Activated naive CD8-positive, alpha-beta T cell treated with anti-CD3 and anti-CD28 coated beads, Interleukin-2, amount 50 U/mL, for 24 hours (primary cell): ENCODE measurements at regions not wholly inside any gene's neighbourhood (a gene's known extent, or its start where the extent isn't known, plus 50 kb on each side); places are given as distances from the start of the nearest gene placed in this dataset.
"Not testable (repeated sequence)": the region's sequence is repeated elsewhere in the genome, so short reads cannot be mapped to it uniquely, and the experiment has no call there.

Experiments
- ATAC-seq: fragments of 150-1000 bp; cut with Tn5 transposase; one replicate; pipeline ENCODE4 v1.10.0; 2021
- DNase-seq: peaks from one replicate; pipeline ENCODE4 v3.0.0; 2021
- H3K27ac Mint-ChIP-seq: one replicate; pipeline ENCODE4 v1.8.0; 2021; ENCODE audit warnings: mild to moderate bottlenecking, mixed read lengths
- H3K27me3 Mint-ChIP-seq: one replicate; pipeline ENCODE4 v1.8.0; 2021; ENCODE audit warnings: mixed read lengths
- H3K36me3 Mint-ChIP-seq: one replicate; pipeline ENCODE4 v1.8.0; 2021; ENCODE audit warnings: low read depth, mixed read lengths
- H3K4me1 Mint-ChIP-seq: one replicate; pipeline ENCODE4 v1.8.0; 2021; ENCODE audit warnings: mixed read lengths
- H3K4me3 Mint-ChIP-seq: one replicate; pipeline ENCODE4 v1.8.0; 2021; ENCODE audit warnings: mild to moderate bottlenecking, moderate library complexity, mixed read lengths
- H3K9me3 Mint-ChIP-seq: one replicate; pipeline ENCODE4 v1.8.0; 2021; ENCODE audit warnings: mixed read lengths

DNA sequence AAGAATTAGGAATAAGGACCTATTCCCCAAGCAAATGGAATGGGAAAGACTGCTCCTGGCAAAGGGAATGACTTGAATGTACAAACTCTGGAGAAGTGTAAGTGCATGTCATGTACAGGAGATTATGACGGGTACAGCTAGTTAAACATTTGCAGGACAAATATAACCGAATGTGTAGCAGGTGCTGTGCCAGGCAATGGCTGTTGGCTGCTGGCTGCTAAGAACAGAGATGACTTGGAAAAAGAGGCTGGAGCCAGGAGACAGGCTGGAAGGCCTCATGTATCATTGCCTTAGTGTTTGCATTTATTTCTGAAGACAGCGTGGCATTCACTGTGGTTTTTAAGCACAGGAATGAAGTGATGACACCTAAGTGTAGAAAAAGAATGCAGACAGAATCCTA, 136.8 kb downstream of the TTC8 start:
- DNase-seq: no peak
- H3K27ac Mint-ChIP-seq: no peak overlapping the region
- ATAC-seq: no peak
- H3K27me3 Mint-ChIP-seq: peaks cover 11% of the 10 kb centered on the region
- H3K9me3 Mint-ChIP-seq: no peaks in the 10 kb centered on the region
- H3K4me1 Mint-ChIP-seq: no peaks in the 10 kb centered on the region
- no peak overlapping the region for H3K4me3 Mint-ChIP-seq
- H3K36me3 Mint-ChIP-seq: no peaks in the 10 kb centered on the region

DNA sequence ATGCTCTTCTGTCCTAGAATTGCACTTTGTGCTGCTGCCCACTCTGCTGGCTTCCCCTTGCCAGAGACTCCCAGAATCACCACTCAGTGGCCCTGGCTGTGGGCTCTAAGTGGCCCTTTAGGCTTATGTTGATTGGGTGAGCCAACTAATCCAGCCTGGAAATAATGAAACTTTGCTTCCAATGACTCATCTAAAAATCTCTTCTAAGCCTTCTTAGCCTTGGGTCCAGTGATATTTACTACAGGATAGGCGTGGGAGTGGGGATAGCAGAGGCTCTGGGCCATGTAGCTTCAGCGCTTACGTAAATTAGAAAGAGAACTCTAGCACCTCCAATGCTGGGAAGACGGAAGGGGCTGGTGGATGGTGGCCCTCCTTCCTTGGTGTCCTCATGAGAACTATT, 137.9 kb downstream of the TTC8 start:
- peaks cover 10% of the 10 kb centered on the region for H3K27me3 Mint-ChIP-seq
- H3K4me3 Mint-ChIP-seq: no peak overlapping the region
- no peaks in the 10 kb centered on the region for H3K9me3 Mint-ChIP-seq
- no peak overlapping the region for H3K27ac Mint-ChIP-seq
- DNase-seq: no peak
- no peaks in the 10 kb centered on the region for H3K4me1 Mint-ChIP-seq
- ATAC-seq: no peak
- no peaks in the 10 kb centered on the region for H3K36me3 Mint-ChIP-seq

DNA sequence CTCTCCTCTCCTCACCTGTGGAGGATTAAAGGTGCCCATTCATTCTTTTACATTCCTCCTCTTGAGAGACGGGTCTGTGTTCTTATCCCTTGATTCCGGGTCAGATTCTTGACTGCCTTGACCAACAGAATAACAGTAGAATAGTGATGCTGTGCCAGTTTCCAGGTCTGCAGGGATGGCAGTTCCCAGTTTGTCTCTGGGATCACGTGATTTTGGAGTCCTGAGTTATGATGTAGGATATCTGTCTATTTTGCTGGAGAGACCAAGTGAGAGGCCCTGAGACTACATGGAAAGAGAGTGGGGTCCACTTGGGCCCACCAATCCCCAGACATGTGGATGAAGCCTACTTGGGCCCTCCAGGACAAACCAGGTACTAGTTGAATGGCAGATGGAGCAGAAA, 142.8 kb downstream of the TTC8 start:
- no peaks in the 10 kb centered on the region for H3K36me3 Mint-ChIP-seq
- no peaks in the 10 kb centered on the region for H3K9me3 Mint-ChIP-seq
- H3K27ac Mint-ChIP-seq: no peak overlapping the region
- ATAC-seq (no peak), DNase-seq (no peak)
- H3K4me1 Mint-ChIP-seq: no peaks in the 10 kb centered on the region
- peaks cover 12% of the 10 kb centered on the region for H3K27me3 Mint-ChIP-seq
- no peak overlapping the region for H3K4me3 Mint-ChIP-seq

DNA sequence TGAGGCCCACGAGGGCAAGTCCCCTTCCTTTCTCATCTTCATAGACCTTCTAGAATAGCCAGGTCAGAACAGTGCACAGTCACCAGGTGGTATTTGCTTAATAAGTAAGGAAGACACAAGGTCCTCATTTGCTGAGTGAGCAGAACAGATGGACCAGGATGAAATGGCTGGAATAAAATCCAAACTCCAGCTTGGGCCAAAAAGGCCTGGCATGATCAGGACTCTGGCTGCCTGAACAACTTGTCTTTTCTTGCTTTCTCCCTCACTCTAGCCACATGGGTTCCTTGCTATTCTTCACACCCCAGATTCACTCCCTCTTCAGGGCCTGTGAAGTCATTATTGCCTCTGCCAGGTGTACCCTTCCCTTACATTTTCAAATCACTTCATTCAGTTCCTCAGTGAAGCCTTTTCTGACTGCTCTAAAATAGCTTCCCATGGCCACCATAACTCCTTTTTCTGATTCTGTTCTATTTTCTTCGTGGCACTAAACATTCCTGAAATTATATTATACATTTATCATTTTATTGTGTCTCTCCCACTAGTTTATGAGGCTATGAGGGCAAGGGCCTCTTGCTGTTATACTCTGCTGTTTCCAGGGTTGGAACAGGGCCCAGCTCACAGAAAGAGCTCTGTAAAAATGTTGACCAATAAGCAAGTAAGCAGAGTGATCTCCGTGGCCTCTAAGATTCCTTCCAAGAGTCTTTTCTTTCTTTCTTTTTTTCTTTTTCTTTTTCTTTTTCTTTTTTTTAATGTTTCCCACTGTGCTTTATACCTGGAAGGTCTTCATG, 150.8 kb downstream of the TTC8 start:
- Mint-ChIP-seq H3K4me1 (no peaks in the 10 kb centered on the region), H3K36me3 (peaks cover 3% of the 10 kb centered on the region), H3K27me3 (peaks cover 29% of the 10 kb centered on the region), H3K9me3 (peaks cover 5% of the 10 kb centered on the region), H3K27ac (no peak overlapping the region), H3K4me3 (no peak overlapping the region)
- ATAC-seq: no peak
- no peak for DNase-seq

DNA sequence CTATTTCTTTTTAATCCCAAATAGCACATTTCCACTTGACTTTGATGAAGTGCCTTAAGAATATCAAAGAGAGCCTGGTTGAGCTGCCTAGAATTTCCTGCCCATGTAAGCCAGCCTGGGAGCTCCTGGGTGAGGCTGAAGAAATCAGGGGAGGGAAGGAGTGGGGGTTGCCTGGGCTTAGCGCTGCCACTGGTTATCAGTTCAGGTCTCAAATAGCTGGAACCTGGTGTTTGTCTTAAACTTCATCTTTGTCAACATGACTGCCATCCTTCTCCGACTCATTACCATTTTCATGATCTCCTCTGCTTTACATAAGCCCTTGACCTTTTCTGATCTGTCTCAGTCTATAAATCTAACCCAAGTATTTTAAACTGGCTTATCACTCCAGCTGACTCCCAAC, 151.5 kb downstream of the TTC8 start:
- peaks cover 32% of the 10 kb centered on the region for H3K27me3 Mint-ChIP-seq
- peaks cover 5% of the 10 kb centered on the region for H3K9me3 Mint-ChIP-seq
- no peak for ATAC-seq
- no peaks in the 10 kb centered on the region for H3K4me1 Mint-ChIP-seq
- no peak for DNase-seq
- H3K36me3 Mint-ChIP-seq: peaks cover 3% of the 10 kb centered on the region
- no peak overlapping the region for H3K27ac Mint-ChIP-seq
- no peak overlapping the region for H3K4me3 Mint-ChIP-seq

DNA sequence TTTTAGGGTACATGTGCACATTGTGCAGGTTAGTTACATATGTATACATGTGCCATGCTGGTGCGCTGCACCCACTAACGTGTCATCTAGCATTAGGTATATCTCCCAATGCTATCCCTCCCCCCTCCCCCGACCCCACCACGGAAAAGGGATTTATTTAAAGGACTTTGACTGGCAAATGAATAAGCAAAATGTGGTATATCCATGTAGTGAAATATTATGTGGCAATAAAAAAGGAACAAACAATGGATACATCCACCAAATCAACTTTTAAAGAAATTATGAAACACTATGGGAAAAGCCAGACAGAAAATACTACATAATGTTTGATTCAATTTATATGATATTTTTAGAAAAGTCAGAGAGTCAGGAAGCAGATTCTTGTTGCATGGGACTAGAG, 156.5 kb downstream of the TTC8 start:
- H3K27me3 Mint-ChIP-seq: peaks cover 35% of the 10 kb centered on the region
- not testable (repeated sequence) for H3K4me1 Mint-ChIP-seq, H3K27ac Mint-ChIP-seq, H3K9me3 Mint-ChIP-seq, H3K36me3 Mint-ChIP-seq, ATAC-seq, DNase-seq, H3K4me3 Mint-ChIP-seq

DNA sequence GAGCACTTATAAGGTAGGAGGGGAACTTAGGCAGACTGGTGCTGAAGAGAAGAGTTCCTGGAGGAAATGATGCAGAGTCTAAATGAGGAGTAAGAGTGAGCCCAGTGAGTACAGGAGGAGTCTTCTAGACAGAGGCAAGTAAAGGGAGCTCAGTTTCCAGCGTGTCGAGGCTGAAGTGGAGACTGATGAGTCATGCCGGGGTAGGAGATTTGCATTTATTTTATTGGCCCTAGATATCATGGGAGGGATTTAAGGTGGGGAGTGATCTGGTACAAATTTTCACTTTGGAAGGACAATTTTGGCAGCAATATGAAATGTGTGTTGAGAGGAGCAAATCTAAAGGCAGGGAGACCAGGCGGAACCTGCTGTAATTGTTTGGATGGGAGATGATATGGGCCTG, 157.5 kb downstream of the TTC8 start:
- Mint-ChIP-seq H3K4me3 (no peak overlapping the region), H3K36me3 (peaks cover 3% of the 10 kb centered on the region), H3K4me1 (no peaks in the 10 kb centered on the region), H3K27ac (no peak overlapping the region), H3K27me3 (peaks cover 33% of the 10 kb centered on the region), H3K9me3 (peaks cover 13% of the 10 kb centered on the region)
- DNase-seq: no peak
- ATAC-seq: no peak

DNA sequence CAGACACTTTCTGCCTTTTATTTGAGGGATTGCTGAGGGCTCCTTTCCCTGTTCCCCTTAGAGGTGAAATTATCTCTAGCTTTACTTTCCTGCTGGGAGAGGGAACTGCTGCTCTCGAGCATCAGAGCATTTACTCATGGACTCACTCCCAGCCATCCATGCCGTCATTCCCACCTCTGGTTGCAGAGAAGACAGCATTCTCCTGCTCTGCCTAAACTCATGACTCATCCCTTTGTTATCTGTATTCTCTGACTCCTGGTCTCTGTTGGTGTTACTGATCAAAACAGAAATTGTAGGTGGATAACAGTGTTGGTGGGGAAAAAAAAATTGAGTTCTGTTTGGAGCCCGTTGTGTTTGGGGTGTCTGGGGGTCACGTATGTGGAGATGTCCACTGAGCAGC, 159.3 kb downstream of the TTC8 start:
- no peak for DNase-seq
- no peak overlapping the region for H3K4me3 Mint-ChIP-seq
- H3K4me1 Mint-ChIP-seq: no peaks in the 10 kb centered on the region
- H3K27me3 Mint-ChIP-seq: peaks cover 21% of the 10 kb centered on the region
- H3K9me3 Mint-ChIP-seq: peaks cover 14% of the 10 kb centered on the region
- H3K36me3 Mint-ChIP-seq: no peaks in the 10 kb centered on the region
- H3K27ac Mint-ChIP-seq: no peak overlapping the region
- no peak for ATAC-seq

DNA sequence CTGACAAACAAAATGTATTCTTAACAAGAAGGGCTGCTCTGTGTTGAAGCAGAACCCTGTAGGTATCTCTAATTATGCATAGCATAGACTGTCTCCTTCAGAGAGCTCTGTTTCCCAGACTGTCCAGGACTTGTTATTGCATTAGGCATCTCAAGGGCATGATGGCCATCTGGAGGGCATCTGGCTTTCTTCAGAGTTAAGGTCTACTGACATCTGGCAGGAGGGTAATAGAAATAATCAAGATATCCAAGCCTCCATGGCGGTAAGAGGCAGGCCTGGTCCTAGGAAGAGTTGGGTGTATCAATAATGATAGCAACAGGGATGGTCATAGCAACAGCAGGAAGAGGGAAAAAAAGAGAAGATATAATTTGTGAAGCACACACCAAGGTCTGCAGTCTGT, 161.2 kb downstream of the TTC8 start:
- ATAC-seq: no peak
- Mint-ChIP-seq H3K27ac (no peak overlapping the region), H3K36me3 (no peaks in the 10 kb centered on the region), H3K4me3 (no peak overlapping the region), H3K4me1 (no peaks in the 10 kb centered on the region), H3K27me3 (peaks cover 4% of the 10 kb centered on the region), H3K9me3 (peaks cover 14% of the 10 kb centered on the region)
- DNase-seq: no peak

DNA sequence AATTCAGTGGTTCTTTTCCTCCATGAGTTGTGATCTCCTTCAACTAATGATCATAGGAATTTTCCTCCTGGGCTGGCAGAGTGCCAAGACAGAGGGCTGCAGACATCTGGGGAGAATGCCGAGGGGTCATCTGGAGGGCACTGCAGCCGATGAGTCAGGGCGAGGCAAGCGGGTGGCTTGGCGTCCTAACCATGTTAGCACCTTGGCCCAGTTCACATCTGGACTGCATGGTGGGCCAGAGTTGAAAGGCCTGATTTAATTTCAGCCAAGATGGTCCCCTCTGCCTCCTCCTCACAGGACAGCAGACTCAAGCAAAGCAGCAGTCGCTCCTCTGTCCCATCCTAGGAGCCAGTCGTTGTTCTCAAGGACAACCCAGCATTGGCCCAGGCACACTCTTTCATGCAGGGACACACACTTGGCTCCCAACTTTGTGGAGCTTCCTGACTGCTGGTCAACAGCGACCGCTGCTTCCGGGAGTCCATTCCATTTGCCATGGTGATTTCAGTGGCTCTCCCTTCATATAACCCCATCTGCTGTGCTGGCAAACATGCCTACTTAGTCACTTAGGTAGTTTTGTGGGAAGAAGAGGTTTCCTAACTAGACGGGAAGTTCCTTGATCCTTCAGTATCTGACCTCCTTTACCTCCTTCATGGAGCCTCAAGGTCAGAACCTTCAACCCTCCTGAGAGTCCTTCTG, 161.8 kb downstream of the TTC8 start:
- no peak for DNase-seq
- H3K9me3 Mint-ChIP-seq: peaks cover 10% of the 10 kb centered on the region

DNA sequence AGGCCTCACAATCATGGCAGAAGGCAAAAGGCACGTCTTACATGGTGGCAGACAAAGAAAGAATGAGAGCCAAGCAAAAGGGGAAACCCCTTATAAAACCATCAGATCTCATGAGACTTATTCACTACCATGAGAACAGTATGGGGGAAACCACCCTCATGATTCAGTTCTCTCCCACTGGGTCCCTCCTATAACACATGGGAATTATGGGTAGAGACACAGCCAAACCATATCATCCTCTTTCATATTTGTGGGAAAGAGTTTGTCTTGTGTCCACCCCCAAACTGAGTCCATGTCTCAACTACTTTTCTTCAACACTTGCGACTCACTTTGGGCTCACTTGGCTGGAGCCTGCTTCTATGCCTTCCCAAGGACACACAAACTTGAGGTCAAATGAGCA, 162.5 kb downstream of the TTC8 start:
- H3K27ac Mint-ChIP-seq, H3K36me3 Mint-ChIP-seq, DNase-seq, H3K4me1 Mint-ChIP-seq, H3K27me3 Mint-ChIP-seq, H3K4me3 Mint-ChIP-seq, ATAC-seq: not testable (repeated sequence)
- H3K9me3 Mint-ChIP-seq: peaks cover 10% of the 10 kb centered on the region

More for the DNA sequence above, 161.8 kb downstream of the TTC8 start:
- no peak overlapping the region for H3K4me3 Mint-ChIP-seq
- H3K27me3 Mint-ChIP-seq: peaks cover under 1% of the 10 kb centered on the region
- ATAC-seq: no peak
- H3K4me1 Mint-ChIP-seq: no peaks in the 10 kb centered on the region
- no peaks in the 10 kb centered on the region for H3K36me3 Mint-ChIP-seq
- H3K27ac Mint-ChIP-seq: no peak overlapping the region

DNA sequence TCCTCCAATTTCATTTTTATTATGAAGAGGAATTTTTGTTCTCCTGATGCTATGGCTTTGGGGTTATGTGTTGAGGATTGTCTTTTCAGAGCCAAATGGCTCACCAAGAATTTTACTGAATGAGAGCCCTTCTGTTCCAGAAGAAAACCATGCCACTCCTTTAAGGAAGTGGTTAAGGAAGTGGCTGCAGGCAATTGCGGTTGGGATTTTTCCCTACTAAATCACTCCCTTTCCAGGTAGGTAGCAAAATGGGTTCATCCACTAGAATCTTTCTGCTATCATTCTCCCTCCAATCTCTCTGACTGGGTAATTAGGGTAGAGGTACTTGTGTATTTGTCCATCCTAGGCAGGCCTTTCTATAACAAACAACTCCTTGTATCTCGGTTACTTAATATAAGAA, 163.1 kb downstream of the TTC8 start:
- DNase-seq (no peak), ATAC-seq (no peak)
- Mint-ChIP-seq H3K4me3 (no peak overlapping the region), H3K27ac (no peak overlapping the region), H3K4me1 (no peaks in the 10 kb centered on the region), H3K27me3 (peaks cover 7% of the 10 kb centered on the region), H3K9me3 (peaks cover 10% of the 10 kb centered on the region), H3K36me3 (no peaks in the 10 kb centered on the region)

DNA sequence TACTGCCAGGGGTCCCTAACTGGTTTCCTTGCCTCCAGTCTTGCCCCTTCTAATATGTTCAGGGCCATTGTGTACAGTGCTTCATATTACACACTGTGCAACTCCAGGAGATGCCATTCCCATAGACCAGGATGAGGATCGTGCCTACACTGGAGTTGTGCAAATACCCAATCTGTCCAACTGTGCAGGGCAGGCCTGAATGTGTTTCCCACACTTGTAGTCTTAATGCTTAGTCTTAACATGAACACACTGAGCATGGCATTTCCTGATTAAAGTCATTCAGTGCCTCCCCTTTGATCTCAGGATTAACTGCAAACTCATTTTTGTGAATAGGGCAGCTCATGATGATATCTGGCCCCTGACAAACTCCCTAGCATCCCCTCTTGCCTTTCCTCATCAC, 165.5 kb downstream of the TTC8 start:
- ATAC-seq: no peak
- H3K27me3 Mint-ChIP-seq: peaks cover 11% of the 10 kb centered on the region

DNA sequence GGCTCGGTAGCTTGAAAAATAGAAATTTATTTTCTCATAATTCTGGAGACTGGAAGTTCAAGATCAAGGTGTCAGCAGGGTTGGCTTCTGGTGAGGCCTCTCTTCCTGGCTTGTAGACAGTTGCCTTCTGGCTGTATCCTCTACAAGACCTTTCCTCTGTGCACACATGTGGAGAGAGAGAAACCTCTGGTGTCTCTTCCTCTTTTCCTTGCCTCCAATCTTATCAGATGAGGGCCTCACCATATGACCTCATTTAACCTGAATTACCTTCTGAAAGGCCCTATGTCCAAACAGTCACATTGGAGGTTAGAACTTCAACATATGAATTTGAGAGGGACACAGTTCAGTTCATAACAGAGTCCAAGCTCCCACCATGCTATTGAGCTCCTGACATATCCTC, 166.4 kb downstream of the TTC8 start:
- peaks cover 10% of the 10 kb centered on the region for H3K9me3 Mint-ChIP-seq
- peaks cover 16% of the 10 kb centered on the region for H3K27me3 Mint-ChIP-seq
- H3K36me3 Mint-ChIP-seq: no peaks in the 10 kb centered on the region
- DNase-seq: no peak
- no peak overlapping the region for H3K4me3 Mint-ChIP-seq
- no peak overlapping the region for H3K27ac Mint-ChIP-seq
- no peak for ATAC-seq
- H3K4me1 Mint-ChIP-seq: no peaks in the 10 kb centered on the region

More for the DNA sequence above, 165.5 kb downstream of the TTC8 start:
- no peaks in the 10 kb centered on the region for H3K36me3 Mint-ChIP-seq
- H3K9me3 Mint-ChIP-seq: peaks cover 10% of the 10 kb centered on the region
- no peaks in the 10 kb centered on the region for H3K4me1 Mint-ChIP-seq
- DNase-seq: no peak
- H3K4me3 Mint-ChIP-seq: no peak overlapping the region
- no peak overlapping the region for H3K27ac Mint-ChIP-seq

DNA sequence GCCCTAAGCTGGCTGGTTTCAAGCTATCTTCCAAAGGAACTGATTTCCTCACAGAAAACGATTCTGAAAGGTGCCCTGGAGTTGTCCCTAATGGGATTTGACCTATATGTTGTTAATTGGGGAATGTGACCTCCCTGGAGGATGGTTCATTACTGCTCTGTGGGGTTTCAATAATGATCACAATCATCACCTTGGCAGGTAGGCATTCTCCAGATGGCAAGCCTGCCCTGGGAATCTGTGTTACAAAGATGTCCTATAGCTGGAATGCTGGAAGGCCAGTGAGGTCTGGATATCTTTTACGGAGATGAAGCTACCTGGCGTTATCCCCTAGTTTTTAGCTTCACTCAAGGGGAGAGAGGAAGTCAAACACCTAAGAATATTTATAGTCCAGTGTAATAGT, 167.6 kb downstream of the TTC8 start:
- no peak for ATAC-seq
- H3K27ac Mint-ChIP-seq: no peak overlapping the region

More for the DNA sequence above, 167.6 kb downstream of the TTC8 start:
- no peak for DNase-seq
- no peaks in the 10 kb centered on the region for H3K36me3 Mint-ChIP-seq
- H3K27me3 Mint-ChIP-seq: peaks cover 16% of the 10 kb centered on the region
- peaks cover 5% of the 10 kb centered on the region for H3K9me3 Mint-ChIP-seq
- no peaks in the 10 kb centered on the region for H3K4me1 Mint-ChIP-seq
- H3K4me3 Mint-ChIP-seq: no peak overlapping the region
